GM19240 (cell line): ENCODE measurements at regions not wholly inside any gene's neighbourhood (a gene's known extent, or its start where the extent isn't known, plus 50 kb on each side); places are given as distances from the start of the nearest gene placed in this dataset.
A peak's percentile ranks its signal among the peaks of the same experiment; 100 is the strongest.
"Not testable (repeated sequence)": the region's sequence is repeated elsewhere in the genome, so short reads cannot be mapped to it uniquely, and the experiment has no call there.

Experiments used
- DNase-seq: peaks from one replicate; pipeline ENCODE4 v3.0.0; 2011; ENCODE audit warnings: low spot score; ENCODE audit not compliant: insufficient read length

DNA sequence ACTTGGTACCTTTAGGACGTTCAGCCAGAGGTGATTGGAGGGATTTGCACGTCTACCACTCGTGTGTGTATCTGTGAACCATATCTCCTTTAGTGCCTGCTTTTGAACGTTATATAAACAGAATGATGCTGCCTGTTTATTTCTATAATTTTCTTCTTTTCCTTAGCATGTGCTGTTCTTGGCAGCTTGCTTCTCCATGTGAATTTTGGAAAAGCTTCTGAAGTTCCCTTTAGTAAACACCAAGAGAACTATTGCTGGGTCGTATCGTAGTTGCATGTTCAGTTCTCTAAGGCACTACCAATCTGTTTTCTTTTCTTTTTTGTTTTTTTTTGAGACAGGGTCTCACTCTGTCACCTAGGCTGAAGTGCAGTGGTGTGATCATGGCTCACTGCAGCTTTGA, 73.8 kb upstream of the FANCC start:
- DNase-seq: not testable (repeated sequence)

DNA sequence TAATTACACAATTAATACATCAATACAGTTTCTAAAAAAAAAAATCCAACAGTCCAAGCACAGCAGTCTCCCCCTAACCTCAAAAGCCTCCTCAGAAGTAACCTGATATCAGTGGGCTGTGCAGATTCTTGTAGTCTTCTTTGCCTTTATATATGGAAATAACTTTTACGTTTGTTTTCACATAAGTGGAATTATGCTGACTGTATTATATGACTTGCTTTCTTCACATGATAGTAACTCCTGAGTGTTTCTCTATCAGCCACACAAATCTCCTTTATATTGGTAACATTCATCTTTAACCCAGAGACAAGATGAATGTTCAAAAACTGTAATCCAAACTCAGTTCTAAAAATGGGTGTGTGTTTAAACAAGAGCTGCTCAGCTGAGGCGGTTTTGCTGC, 71.9 kb upstream of the FANCC start:
- no peak for DNase-seq

DNA sequence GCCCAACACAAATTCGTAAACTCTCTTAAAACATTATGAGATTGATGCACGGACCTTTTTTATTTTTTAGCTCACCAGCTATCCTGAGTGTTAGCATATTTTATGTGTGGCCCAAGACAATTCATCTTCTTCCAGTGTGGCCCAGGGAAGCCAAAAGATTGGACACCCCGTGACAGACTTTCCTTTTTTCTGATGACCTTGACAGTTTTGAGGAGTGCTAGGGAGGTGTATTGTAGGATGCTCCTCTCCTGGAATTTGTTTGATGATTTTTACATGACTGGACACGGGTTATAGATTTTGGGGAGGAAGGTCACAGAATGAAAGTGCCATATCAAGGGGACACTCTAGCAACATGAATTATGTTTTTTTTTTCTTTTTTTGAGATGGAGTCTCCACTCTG, 69.3 kb upstream of the FANCC start:
- DNase-seq: no peak

DNA sequence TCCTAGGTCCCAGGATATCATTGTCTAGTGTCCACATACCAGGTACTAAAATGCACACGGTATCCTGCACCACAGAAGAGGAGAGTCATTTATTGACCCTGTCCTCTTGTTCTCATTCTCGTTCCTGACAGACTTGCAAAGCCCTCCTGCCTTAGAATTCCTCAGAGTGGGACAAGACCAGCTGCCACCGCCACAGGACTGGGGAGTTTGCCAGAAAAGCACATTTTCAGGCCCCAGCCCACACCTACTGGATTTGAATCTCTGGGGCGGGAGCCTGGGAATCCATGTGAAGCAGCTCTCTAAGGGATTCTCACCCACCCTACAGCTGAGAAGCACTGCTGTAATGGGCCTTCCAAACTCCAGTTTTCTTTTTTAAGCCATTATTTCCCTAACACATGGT, 68.0 kb upstream of the FANCC start:
- DNase-seq: no peak

DNA sequence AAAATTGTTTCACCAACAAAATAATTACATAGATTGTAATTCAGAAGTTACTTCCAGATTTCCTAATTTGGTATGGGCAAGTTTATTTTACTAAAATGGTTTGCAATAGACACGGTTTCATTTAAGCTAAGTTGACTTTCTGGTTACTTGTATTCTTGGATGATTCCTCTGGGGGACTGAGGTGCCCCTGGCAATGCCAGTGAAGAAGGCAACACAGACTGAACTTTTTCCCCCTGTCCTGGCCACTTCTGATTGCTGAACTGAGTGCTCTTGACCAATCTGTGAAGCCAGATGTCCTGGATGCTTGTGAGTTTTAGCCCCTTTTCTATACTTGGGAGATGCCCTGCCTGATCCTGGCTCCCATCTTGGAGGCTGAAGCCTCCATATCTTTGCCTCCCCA, 66.3 kb upstream of the FANCC start:
- DNase-seq: no peak

DNA sequence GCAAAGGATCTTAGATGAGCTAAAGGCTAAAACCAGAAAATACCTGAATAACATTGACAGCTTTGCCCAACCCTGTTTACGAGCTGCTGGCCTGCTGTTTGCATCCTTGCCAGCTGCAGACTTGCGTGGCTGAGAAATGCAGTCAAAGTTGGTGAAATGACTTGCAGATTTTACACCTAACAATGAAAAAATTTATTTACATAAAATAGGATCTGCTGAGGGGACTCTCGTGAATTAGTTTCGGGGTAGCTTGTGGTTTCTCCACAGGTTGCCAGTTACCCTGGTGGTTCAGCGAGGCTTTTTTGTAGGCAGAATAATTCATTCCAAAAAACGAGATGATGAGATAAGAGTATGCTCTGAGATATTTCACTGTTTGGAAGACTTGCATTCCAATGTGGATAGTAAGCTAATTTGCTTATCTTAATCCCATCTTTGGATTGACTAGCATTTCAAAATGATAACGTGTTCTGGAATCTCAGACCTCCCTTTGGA, 65.7 kb upstream of the FANCC start:
- no peak for DNase-seq

DNA sequence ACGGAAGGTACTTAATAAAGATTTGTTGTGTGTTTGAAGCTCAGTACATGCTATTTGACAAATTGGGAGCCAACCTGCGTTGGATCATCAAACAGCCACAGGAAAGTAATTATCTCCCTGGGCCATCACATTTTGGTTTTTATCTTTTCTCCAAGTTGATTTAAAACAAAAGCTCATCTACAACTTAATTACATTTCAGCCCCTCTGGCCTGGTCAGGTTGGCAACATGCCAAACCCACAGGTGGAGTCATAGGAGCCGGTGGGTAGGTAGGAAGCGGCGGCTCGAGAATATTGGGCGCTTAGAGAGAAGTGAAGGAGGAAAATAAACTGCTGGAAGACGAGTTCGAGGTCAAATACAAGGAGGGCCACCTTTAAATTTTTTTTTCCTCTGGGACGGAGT, 64.9 kb upstream of the FANCC start:
- no peak for DNase-seq

DNA sequence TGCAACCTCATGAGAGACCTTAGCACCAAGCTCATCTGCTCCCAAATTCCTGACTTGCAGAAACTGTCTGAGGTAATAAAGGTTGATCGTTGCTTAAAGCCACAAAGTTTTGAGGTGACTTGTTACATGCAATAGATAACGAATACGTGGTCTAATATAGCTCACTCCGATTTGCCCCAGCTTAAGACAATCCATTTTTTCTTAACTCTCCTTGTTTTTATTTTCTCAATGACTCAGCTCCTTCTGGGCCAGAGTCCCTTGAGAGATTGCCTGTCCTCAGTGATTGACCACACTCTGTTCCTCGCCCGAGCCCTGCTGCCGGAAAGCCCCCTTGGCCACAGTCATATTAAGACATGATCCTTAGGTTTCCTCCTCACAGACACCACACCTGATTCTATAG, 63.7 kb upstream of the FANCC start:
- no peak for DNase-seq

DNA sequence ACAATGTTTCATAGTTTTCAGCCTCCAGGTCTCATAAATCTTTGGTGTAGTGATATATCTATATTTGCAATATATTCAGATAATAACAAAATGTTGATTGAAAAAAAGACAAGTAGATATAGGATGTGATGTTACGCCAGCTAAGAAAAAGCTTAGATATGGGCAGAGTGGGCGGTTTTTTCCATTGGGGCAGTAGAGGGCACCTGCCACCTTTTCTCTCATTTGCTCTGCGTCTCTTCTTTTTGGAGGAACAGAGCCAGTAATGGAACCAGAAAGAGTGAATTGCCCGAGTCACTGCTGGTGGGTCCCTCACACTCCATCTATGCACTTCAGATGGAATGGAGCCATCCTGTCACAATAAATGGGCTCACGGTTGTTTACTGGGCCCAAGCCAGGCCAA, 62.1 kb upstream of the FANCC start:
- peak; percentile 17 for DNase-seq

DNA sequence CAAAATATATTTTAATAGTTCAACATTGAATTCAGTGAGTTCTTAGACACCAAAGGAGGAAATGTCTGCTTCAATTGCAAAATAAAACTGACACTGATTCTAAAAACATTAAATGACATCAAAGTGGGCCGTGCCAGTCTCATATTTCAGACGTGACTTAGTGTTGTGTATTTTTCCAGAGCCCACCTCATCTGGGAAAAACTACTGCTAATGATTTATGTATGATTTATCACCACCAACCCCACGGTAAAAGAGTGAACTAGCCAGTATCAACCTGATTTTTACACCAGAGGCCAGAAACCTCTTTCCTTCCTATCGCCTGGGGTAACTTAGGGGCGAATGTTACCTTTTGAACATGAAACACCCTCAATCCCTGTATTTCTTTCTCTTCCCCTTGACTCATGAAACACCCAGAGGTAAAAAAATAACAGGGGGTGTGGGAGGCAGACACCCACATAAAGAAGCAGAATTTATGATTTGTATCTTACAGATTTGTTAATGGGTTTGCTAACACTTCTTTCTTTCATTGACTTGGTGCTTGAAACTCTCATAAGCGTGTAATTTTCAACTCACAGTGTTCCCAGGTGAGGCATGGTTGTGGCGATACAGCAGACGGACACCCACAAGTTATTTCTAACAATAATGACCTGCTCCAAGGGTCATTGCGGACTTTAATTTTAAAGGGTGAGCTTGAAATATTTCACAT, 56.4 kb upstream of the FANCC start:
- no peak for DNase-seq

DNA sequence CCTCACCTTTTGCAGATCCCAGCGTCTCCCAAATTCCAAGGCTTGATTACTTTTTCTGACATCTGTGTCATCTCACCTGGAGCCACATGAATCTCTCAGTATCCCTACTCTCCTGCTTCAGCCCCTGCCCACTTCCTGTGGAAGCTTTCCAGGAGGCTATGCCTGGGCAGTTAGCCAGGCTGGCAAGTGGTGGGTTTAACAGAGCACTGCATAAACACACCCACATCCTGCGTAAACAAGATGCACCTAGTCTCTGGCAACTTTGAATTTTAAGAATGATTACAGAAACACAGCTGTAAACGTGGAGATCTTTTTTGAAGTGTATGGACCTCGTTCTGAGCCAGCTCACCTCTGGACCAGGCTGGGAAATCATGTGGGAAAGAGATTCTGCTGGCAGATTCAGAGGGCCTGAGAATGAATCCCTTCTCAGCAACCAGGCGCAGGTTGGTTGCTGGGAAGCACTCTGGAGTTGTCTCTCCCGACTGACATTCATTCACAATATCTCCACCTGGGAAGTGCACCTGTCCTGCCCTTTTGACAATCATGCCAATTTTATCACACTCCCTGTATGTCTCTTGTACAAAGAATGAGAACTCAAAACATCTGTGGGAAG, 55.7 kb upstream of the FANCC start:
- no peak for DNase-seq

DNA sequence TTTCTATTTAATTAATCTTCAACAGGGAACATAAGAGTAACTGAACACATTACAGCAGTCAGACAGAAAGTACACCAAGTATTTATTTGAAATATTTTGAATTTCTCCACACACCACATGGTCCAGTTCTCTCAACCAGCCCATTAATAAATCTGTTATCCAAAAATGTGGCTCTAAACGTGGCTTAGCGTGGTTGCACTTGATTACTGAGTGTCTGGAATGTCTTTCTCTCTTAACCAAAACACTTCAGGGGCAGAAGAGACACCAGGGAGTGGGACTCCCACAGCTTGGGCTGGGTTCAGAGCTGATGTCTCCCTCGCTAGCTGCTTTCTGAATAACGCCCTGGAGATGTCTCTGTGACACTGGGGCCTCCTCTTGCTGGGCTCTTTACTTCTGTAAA, 52.6 kb upstream of the FANCC start:
- DNase-seq: no peak

DNA sequence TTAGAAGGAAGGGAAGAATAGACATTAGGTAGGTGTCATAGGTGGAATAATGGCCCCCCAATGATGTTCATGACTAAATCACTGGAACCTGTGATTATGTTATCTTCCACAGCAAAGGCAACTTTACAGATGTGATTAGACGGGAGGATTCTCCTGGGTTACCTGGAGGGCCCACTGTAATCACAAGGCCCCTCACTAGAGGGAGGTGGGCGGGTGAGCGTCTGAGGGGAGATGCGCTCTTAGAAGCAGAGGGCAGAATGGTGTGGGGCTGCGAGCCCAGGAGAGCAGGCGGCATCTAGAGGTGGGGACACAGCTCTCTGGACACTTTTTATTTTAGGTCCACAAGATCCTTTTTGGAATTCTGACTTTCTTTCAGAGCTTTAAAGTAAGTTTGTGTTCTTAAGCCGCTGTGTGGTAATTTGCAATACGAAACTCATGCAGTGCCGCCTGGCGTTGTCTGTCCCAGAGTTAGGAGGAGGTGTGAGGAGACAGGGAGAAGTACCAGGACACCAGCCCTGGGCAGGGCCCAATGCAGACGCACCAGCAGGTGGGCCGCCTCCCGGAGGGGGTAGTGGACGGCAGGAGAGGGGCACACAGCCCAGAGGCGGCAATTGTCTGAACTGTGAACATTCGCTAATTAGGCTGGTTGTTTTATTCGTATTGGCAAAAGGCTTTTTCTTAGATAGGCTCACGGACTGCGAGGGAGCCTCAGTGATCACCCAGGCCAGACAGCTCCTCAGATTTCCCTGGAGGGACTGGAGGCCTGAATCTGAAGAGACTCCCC, 51.1 kb upstream of the FANCC start:
- no peak for DNase-seq
